ENCODE measurements at regions not wholly inside any gene's neighbourhood (a gene's known extent, or its start where the extent isn't known, plus 50 kb on each side); places are given as distances from the start of the nearest gene placed in this dataset.

DNA sequence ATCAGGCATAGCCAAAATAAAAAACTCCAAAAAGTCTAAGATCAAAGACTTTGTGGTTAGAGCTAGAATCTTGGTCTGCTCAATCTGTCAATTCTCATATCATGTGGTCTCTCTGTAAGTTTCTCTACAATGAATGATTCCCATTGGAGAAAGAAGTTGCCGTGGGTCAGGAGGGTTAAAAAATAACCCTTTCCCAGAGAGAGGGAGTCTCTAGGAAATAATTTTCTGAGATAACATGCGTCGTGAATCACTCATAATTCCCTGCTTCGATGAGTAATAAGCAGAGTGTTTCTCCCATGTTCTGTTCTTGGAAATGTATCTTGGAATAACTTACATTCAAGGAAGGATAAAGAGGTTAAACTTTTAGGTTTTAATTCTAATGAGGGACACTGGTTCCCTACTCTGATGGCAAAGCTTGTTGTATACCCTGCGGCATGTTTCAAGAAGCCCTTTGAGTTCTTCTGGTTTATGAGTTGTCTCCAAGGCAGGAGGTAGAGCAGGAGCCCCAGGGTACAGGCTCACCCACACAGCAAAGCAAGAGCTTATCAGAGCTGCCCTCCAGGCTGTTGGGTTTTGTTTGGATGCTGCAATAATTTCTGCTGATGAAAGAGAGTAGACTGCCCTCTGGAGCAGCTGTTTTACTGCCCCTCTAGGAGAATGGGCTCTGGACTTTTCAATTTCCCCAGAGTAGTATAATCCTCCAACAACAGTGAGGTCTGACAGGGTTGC lies 599.1 kb downstream of the QKI start:
- no peak for TF ChIP-seq POLR2AphosphoS5 (IDR thresholded peaks at IDR 0.05; ENCODE audit: low read depth, low read length)
- TF ChIP-seq REST (IDR thresholded peaks at IDR 0.05; ENCODE audit: insufficient read depth in 1 of 2, low read depth in 2 of 2, low read length in 2 of 2) = no peak
